Glutamatergic neuron (in vitro differentiated cells): ENCODE measurements at regions not wholly inside any gene's neighbourhood (a gene's known extent, or its start where the extent isn't known, plus 50 kb on each side); places are given as distances from the start of the nearest gene placed in this dataset.

Source experiments
- DNase-seq: peaks from one replicate; pipeline ENCODE4 v3.0.0; 2022
- H3K27ac Mint-ChIP-seq: one replicate; pipeline ENCODE4 v1.8.0; 2020; ENCODE audit warnings: mild to moderate bottlenecking, mixed read lengths, inconsistent platforms; ENCODE audit not compliant: unreplicated experiment
- H3K27me3 Mint-ChIP-seq: one replicate; pipeline ENCODE4 v1.8.0; 2020; ENCODE audit warnings: mild to moderate bottlenecking, moderate library complexity, mixed read lengths, inconsistent platforms; ENCODE audit not compliant: unreplicated experiment
- H3K36me3 Mint-ChIP-seq: one replicate; pipeline ENCODE4 v1.8.0; 2020; ENCODE audit warnings: mild to moderate bottlenecking, mixed read lengths, inconsistent platforms; ENCODE audit not compliant: unreplicated experiment
- H3K4me1 Mint-ChIP-seq: one replicate; pipeline ENCODE4 v1.8.0; 2020; ENCODE audit warnings: mild to moderate bottlenecking, low read depth, mixed read lengths, inconsistent platforms; ENCODE audit not compliant: unreplicated experiment
- H3K4me3 Mint-ChIP-seq: one replicate; pipeline ENCODE4 v1.8.0; 2020; ENCODE audit warnings: mild to moderate bottlenecking, mixed read lengths, inconsistent platforms; ENCODE audit not compliant: unreplicated experiment
- H3K9me3 Mint-ChIP-seq: one replicate; pipeline ENCODE4 v1.8.0; 2020; ENCODE audit warnings: mild to moderate bottlenecking, moderate library complexity, mixed read lengths, inconsistent platforms; ENCODE audit not compliant: unreplicated experiment
- CTCF ChIP-seq: fragments of 200-600 bp; sonication (generic); IDR thresholded peaks from one replicate; pipeline ENCODE4 v1.5.0; 2021; ENCODE audit not compliant: partially characterized antibody, unreplicated experiment

- Mint-ChIP-seq H3K4me3 (no peak overlapping the region), H3K27me3 (no peaks in the 10 kb centered on the region), H3K36me3 (no peaks in the 10 kb centered on the region), H3K27ac (no peak overlapping the region), H3K4me1 (peaks cover 8% of the 10 kb centered on the region), H3K9me3 (no peaks in the 10 kb centered on the region)
- TF ChIP-seq CTCF: no peak
- no peak for DNase-seq
Measured at GRCh38 chr18:59839246-59839645, 60.5 kb upstream of the PMAIP1 start.

GRCh38 chr18:59837586-59837985, 62.2 kb upstream of the PMAIP1 start:
- Mint-ChIP-seq H3K36me3 (no peaks in the 10 kb centered on the region), H3K27me3 (no peaks in the 10 kb centered on the region), H3K4me3 (no peak overlapping the region), H3K9me3 (no peaks in the 10 kb centered on the region), H3K27ac (no peak overlapping the region), H3K4me1 (peaks cover 10% of the 10 kb centered on the region)
- peak; percentile 33 for DNase-seq
- peak; percentile 90 for TF ChIP-seq CTCF

- H3K27ac Mint-ChIP-seq: no peak overlapping the region
- H3K9me3 Mint-ChIP-seq: no peaks in the 10 kb centered on the region
- no peaks in the 10 kb centered on the region for H3K36me3 Mint-ChIP-seq
- no peaks in the 10 kb centered on the region for H3K27me3 Mint-ChIP-seq
- peaks cover 10% of the 10 kb centered on the region for H3K4me1 Mint-ChIP-seq
- no peak for TF ChIP-seq CTCF
- DNase-seq: no peak
- no peak overlapping the region for H3K4me3 Mint-ChIP-seq
Measured at GRCh38 chr18:59835605-59836379, 64.0 kb upstream of the PMAIP1 start.

GRCh38 chr18:59834267-59834666, 65.5 kb upstream of the PMAIP1 start:
- H3K4me3 Mint-ChIP-seq: no peak overlapping the region
- H3K4me1 Mint-ChIP-seq: peaks cover 10% of the 10 kb centered on the region

More at GRCh38 chr18:59834267-59834666, 65.5 kb upstream of the PMAIP1 start:
- Mint-ChIP-seq H3K36me3 (no peaks in the 10 kb centered on the region), H3K27me3 (no peaks in the 10 kb centered on the region), H3K9me3 (no peaks in the 10 kb centered on the region), H3K27ac (no peak overlapping the region)
- no peak for DNase-seq
- TF ChIP-seq CTCF: no peak
